HG02973 (cell line): ENCODE measurements at regions not wholly inside any gene's neighbourhood (a gene's known extent, or its start where the extent isn't known, plus 50 kb on each side); places are given as distances from the start of the nearest gene placed in this dataset.
"Not testable (repeated sequence)": the region's sequence is repeated elsewhere in the genome, so short reads cannot be mapped to it uniquely, and the experiment has no call there.

Source experiments
- ATAC-seq: cut with Tn5 transposase; IDR thresholded peaks from one replicate; pipeline ENCODE4 v1.9.1; 2021; ENCODE audit warnings: moderate library complexity; ENCODE audit not compliant: unreplicated experiment

DNA sequence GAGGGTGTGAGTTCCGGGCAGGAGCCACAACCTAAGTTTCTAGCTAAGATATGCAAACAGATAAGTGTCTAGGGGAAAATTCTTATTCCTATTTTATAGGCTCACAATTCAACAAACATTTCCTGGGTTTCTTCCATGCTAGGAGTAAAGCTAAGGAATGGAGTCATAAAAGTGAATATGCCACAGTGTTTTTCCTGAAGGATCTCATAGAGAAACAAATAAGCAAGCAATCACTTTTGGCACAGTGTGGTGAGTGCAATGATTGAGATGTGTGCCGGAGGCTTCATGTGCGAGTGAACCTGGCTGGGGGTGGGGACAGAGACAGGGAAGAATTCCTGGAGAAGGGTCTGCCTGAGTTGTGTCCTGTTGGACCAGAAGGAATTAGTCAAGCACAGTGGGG is 147.4 kb downstream of the TENT5C start:
- no peak for ATAC-seq

DNA sequence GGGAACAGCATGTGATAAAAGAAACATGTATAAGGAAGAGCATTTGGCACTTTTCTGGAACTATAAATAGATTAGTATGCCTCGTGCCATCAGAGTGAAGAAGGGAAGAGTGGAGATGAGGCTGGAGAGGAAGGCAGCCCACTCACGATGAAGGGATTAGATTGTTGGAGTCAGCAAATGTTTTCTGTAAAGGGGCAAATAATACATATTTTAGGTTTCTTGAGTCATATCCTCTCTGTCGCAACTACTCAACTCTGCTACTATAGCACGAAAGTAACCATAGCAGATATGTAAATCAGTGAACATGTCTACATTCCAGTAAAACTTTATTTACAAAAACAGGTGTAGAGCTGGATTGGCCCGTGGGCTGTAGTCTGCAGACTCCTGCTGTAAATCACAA is 147.8 kb downstream of the TENT5C start:
- ATAC-seq = no peak

DNA sequence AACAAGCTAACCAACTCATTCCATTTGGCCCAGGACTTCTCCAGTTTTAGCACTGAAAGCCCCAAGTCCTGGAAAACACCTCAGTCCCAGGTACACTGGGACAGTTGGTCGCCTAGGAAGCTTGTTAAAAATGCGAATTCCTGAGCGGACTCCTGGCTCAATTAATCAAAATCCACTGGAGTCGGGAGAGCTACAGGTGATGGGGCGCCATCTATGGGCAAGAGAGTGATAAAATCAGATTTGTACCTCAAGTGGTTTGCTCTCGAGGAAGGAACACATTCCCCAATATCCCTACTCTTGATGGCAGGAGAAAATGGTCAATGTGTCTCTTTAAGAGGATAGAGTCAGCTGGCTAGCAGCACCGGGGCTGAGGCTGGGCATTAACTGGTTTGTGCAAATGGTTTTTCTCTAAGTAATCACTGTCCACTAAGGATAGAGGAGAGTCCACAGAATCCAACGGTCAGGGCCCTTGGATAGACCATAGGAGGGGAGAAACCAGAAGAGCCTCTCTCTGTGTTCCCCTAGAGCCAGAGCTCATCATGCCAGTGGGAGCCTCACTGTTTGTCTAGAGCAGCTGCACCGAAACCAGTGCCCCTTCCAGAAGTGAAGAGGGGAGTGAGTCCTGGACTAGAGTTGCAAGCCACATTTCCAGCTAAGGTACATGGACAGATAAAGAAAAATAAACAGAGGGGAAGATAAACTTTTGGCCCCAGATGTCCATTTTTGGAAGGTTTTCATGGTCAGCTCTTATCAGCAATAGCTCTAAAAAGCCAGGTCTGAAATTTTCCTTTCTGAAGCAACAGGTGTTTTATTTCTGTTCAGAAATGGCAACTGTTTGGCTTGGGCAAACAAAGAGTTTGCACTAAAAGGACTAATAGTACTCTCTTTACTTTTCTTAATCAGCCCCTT is 148.5 kb downstream of the TENT5C start:
- no peak for ATAC-seq

DNA sequence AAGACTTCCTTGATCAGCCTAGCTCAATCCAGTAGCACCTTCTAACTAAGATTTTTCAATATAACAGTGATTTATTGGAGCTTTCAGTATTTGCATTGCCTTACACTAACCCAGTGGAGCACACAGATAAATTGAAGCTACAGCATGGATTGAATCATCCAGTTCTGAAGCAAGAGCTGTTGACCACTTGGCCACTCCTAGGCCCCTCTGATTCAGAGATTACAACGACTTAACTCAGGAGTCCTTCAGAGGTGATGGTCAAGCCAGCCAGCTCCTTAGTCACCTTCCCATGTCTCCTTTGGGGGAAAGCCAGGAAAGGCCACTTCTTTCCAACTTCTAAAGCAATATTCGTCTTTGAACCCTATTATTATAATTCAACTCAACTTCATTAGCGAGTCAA is 151.8 kb downstream of the TENT5C start:
- no peak for ATAC-seq

DNA sequence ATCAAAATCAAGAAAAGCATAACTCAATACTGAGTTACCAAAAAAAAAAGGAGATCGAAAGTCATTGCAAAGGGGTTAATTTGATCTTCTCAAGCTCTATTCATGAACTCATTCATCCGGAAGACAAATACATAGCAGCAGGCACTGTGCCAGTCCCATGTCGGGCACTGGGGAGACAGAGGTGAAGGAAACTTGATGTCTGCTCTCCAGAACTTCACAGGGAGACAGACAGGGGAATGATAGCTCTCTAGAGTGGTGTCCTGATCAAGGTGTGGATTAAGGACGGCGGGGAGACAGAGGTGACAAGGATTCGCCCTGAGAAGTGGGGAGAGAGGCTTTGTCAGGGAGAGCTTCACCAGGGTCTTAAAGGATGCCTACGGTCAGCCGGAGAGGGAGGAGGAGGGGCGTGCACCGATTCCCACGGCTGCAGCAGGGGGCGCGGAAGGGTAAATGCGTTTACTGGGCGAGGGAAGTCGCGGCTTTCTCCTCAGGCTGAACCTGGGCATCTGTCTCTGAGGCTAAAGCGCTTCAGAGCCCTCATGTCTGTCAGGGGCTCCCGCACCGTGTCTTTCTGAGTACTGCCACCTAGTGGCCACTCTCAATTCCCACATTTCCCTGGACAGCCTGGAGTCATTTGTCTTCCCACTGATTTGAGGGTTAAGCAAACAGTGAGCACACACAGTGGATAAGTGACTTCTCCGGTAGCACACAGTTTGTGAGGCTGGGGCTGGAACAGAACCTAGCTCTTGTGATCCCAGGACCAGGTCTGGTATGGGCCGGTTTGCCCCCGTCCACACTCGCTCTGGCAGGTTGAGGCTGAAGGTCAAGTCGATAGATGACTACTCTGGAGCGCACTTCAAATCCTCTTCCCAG is 152.8 kb downstream of the TENT5C start:
- ATAC-seq = peak; percentile 82

DNA sequence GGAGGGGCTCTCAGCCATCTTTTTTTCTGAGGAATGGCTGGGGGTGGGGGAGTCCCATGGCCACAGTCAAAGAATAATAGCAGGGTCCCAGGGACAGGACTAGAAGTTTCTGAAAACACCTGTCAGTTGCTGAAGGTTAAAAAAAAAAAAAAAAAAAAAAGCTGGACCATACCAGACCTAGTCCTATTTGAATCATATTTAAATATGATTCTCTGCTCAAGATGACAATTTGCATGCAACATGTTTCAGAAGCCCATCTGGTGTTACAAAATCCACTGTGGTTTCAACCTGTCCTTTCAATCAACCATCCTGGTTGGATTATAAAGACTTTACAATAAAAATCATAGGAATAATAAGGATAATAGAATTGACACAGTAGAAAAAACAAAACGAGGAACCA is 153.7 kb downstream of the TENT5C start:
- no peak for ATAC-seq

DNA sequence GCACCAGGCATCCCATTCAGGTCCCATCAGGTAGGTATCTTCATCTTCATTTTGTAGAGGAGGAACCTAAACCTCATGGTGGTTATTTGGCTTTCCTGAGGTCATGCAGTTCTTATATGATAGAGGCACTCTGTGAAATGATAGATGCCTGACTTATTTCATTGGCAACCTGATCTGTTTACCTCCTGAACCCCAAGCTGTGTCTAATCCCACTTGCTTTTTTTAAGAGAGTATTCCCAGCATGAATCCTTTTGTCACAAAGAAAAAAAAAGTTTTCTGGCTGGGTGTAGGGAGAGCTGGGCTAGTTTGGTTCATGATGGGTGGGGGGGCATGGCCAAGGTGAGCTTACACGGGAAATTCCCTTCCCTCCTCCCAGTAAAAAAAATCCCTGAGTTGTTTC is 154.2 kb downstream of the TENT5C start:
- ATAC-seq = no peak

DNA sequence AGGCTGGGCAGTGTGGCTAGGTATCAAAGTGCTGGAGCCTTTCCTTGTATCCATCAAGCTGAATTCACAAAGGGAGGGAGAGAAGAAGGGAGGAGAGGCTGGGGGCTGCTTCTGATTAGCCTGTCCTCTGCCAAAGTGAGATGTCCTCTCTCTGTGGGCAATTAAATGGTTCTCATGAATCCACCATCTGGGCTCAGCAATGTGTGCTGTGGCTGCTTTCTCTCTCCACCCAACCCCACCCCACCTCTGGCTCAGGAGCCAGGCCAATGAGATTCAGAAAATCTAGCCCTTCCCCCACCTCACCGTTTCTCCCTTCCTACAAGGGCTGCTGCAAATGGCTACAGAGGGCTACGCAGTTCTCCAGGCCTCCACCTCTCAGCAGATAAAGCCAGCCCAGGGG is 154.6 kb downstream of the TENT5C start:
- no peak for ATAC-seq

DNA sequence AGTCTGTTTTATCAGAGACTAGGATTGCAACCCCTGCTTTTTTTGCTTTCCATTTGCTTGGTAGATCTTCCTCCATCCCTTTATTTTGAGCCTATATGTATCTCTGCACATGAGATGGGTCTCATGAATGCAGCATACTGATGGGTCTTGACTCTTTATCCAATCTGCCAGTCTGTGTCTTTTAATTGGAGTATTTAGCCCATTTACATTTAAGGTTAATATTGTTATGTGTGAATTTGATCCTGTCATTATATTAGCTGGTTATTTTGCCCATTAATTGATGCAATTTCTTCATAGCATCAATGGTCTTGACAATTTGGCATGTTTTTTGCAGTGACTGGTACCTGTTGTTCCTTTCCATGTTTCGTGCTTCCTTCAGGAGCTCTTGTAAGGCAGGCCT is 161.7 kb downstream of the GDAP2 start:
- ATAC-seq = not testable (repeated sequence)

DNA sequence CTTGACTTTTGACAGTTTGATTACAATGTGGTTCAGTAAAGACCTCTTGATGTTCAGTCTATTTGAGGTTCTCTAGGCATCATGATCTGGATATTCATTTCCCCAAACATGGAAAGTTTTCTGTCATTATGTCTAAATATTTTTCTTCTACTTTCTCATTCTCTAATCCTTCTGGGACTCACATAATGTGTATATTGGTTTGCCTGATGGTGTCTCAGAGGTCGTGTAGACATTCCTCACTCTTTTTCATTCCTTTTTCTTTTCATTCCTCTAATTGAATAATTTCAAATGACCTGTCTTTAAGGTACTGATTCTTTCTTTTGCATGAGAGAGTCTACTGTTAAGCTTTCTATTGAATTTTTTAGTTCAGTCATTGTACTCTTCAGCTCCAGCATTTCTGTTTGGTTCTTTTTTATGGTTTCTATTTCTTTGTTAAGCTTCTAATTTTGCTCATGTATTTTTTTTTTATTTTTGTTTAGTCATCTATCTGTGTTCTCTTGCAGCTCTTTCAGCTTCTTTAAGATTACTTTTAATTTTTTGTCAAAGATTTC is 158.4 kb downstream of the GDAP2 start:
- ATAC-seq = no peak

DNA sequence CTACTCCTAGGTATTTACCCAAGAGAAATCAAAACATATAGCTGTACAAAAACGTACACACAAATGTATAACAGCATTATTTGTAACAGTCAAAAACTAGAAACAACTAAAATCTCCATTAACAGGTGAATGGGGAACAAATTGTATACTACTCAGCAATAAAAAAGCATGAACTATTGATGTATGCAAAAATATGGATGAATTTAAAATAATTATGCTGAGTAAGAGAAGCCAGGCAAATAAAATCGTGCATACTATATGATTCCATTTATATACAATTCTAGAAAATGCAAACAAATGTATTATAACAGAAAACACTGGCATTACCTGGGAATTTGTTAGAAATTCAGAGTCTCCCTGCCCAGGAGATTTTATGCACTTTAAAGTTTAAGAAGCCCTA is 150.1 kb downstream of the GDAP2 start:
- ATAC-seq = no peak

DNA sequence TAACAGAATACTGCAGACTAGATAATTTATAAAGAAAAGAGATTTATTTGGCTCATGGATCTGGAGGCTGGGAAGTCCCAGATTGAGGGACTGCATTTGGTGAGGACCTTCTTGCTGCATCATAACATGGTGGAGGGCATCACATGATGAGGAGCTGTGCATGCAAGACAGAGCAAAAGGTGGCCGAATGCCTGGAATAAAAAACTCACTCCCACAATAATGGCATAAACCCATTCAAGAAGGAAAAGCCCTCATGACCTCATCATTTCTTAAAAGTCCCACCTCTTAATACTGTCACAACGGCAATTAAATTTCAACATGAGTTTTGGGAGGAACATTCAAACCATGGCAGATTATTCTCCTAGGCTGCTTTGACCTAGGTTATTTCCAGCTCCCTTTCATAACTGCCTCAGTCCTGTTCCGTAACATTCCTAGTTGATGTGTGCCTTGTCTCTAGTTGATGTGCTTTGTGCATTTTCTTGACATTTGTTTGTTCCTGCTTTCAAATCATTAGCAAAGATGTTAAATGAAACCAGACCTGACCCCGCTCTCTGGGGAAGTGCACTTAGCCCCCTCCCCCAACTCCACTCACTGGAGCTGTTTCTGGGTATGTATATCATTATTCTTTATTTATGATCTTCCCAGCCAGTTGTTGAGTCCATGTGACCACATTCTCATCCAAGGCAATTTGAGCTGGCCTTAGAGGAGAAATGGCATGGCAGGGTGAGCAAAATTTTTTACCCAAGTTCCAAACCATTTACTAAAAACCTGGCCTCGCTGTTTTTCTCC is 148.5 kb downstream of the GDAP2 start:
- no peak for ATAC-seq

DNA sequence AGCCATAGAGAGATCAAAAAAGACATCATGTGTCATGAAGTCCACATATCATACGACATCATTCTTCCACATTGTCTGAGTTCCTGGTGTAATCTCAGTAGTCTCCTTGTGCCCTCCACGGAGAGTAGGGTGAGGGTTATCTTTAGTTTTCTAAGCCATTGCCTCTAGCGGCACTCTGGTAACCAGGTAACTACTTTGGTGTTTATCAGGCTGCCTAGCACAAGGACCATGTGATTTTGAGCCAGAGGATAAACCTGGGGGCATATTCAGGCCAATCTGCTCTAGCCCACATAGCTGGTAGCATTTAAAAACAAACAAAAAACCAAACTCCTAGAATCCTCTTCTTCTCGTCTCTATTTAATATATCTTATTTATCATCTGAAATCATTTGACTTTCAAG is 147.4 kb downstream of the GDAP2 start:
- no peak for ATAC-seq

DNA sequence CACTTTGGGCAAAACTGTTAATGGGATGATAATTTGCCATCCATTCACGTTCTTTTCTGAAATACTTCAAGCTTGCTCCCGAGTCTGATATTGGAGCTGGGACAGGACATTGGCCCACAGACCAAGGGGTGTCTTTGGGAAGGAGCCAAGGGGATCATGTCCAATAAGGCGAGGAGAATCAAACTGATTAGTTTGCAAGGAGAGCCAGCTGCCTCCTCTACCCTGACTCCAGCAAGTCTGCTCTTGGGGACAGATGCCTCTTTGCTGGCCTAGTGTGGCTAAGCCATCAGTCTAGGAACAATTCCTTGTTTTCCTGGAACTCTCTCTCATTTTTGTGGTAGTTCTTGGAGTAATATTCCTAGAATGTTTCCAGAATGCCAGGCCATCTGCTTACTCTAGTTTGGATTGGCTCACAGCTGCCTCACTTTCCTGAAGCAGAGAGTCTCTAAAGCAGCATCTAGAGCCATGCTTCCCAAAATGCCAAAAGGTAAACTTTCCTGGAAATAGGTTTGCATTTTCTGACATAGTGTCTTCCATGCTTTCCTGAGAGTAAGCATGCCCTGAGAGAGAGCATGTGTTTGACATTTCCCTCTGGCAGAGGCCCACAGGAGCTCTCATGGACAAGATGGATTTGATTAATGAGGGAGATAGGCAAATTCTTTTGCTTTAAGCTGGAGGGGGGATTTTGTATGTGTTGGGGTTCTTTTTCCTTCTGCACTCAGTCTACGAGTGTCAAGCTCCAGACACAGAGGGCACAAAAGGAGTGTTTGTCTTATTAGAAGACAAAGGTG is 145.6 kb downstream of the GDAP2 start:
- no peak for ATAC-seq

DNA sequence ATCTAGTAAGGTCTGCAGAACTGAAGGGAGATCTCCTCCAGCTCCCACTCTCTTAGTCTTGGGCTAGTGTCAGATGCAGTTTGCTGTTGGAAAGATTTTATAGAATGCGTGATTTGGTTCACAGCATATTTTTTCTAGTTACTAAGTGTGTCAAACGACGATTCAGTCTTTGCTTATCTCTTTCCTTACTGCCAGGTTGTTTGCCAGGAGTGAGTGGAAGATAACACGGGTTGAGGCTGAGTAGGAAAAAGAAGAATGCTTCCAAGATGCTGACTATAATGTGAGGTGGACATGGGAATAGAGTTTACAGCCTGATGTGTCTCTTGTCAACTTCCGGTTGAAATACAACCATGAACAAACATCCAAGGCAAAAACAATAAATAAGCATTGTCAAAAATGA is 141.4 kb downstream of the GDAP2 start:
- ATAC-seq = no peak

DNA sequence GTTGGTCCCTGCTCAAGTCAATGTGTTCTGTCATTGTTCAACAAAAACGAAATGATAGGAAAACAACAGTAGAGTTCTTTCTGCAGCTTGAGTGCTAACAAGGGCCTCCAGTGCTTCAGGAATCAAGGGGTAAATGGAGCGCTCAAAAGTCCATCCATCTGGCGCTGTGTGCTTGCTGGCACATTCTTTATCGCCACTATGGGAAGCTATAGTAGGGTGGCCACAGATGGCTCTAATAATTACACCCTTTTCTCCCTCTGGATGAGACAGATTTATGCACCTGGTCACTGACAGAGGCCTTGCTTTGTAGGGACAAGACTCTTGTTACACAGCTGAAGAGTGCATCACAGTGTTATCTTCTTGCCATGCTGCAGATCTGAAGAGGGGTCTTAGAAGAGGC is 136.0 kb downstream of the GDAP2 start:
- ATAC-seq = no peak

DNA sequence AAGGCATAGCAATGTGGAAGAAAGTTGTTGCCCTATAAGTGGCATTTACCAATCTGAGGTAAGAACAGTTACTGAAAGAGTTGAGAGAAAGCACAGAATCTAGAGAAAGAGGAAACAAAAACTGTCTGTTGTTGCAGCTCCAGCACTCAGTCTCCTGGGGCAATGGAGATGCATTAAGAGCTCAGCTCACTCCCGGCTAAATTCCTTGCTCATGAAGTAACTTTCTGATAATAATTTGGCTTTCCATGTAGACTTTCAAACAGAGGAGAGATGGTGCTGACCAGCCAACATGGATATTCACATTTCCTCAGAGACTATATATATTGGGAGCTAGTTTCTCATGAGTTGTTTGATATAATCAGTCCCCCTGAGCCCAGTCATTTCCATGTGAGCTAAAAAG is 135.3 kb downstream of the GDAP2 start:
- ATAC-seq = no peak

DNA sequence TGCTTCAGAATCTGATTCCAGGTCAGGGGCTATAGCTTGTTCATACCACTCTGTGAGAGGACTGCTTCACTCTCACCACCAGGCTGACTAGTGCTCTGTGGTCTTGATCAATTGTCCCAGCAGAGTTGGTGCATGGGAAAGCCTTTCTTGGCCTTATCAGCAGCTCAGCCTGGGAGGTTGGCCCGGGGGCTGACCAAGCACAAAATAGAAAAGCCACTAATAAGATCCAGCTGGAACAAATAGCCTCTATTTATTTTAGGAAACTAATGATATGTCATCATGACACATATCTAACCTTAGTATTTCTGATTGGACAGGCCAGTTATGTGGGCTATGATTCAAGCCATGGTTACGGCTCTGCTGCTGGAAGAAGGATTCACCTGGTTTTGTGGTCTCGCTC is 134.2 kb downstream of the GDAP2 start:
- no peak for ATAC-seq

DNA sequence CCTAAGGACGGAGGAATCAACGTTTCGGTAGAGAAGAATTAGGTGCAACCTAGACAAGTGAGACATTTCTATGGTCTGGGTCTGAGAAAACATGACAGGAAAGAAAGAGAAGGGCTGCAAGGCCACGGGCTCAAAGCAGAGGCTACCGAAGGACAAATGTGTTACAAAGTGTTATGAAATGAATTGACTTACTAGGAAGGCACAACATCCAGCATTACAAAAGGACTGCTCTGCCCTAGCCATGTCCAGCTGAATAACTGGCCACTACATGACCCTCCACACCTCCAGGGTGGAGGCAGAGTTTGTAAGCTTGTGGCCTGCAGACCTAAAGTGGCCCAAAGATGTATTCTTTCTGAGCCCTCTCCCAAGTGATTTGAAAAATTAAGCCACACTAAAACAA is 133.6 kb downstream of the GDAP2 start:
- ATAC-seq = no peak

DNA sequence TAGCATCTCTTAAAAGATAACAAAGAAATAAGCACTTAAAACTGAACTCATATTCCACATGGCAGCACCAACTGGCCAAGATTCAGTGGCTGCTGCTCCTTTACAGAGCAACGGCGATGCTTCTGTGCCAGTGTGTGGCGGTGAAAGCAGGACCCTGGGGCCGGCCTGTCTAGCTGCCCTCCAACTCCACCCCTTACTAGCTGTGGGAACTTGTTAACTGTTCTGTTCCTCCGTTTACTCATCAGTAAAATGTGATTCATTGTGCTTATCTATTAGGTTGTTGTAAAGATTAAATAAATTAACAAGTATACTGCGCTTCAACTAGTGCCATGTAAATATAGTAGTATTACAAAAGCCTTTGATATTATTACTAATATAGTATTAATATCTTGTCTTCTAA is 133.2 kb downstream of the GDAP2 start:
- no peak for ATAC-seq
